Head of caudate nucleus (tissue), 42 donors: ENCODE measurements at regions not wholly inside any gene's neighbourhood (a gene's known extent, or its start where the extent isn't known, plus 50 kb on each side); places are given as distances from the start of the nearest gene placed in this dataset.

Experiments used
- DNase-seq, 42 donors: peaks; one replicate each; pipeline versions ENCODE4 v3.0.0 to v3.0.0-alpha.2; 2020 to 2021; ENCODE audit warnings: mixed read lengths in 7 of 42
- intact Hi-C: fragments of 100-400 bp; cut with DNase I; formaldehyde crosslinking; loops from one replicate; pipeline ENCODE4 v1.15.0; 2022

- no peak for DNase-seq
- intact Hi-C loops: no loop called here
Observed at GRCh38 chr2:23178396-23178795, 206.6 kb upstream of the KLHL29 start.

DNA sequence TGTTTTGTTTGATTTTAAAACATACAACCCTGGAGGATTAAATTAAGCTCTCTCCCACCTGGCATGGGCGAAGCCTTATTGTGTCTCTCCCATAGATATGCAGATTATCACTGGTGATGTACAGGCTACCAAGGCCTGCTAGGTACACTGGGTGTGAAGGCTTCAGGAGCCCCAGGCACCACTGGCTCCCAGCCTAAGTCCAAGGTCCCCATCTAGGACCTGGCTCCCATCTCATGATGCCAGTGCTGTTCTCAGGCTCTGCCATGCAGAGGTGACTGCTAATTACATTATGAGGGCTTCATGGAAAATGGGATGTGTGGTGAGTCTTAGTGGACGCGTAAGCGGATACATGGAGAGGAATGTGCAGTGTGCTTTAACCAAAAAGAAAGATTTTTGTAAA is 201.2 kb upstream of the KLHL29 start:
- intact Hi-C loops: no loop called here
- DNase-seq: no peak

- intact Hi-C loops: no loop called here
- DNase-seq: no peak
Observed at GRCh38 chr2:23198316-23199114, 186.5 kb upstream of the KLHL29 start.

DNA sequence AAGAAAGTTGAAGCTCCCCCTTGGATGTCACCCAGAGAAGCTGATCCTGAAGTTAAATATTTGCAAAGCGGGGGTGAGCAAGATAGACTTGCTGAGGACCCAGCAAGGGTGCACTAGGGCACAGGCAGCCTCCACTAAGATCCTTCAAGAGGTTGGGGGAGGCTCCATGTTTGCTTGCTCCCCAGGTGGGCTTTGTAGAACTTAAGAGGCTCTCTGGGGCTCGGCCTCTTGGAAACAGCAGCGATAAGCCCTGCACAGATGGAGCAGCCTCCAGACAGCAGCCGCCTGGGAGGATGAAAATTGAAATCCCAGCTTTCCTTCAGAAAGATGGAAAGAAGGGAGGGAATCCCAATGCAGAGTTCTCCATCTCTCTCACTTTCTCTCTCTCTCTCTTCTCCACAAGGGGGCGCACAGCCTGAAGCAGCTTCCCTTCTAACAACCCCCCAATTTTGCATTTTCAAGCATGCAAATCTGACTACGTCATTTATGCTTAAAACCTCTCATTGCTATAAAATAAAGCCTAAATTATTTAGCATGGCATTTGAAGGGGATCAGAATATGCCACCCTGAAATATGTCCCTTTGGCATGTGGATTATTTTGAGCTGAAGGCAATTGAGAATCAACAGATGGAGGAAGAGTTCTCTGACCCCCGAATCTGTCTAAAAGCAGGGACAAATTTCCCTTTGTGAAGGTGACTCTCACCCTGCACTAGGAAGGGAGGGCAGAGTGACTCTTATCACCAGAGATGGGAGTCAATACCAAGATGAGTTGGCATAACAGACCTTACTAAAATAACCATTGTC is 185.7 kb upstream of the KLHL29 start:
- DNase-seq: peak in 1 of 42 donors; percentile 22
- intact Hi-C loops: no loop called here

GRCh38 chr2:23200068-23200786 is 184.8 kb upstream of the KLHL29 start:
- DNase-seq: no peak
- intact Hi-C loops: no loop called here

GRCh38 chr2:23200787-23201114 is 184.2 kb upstream of the KLHL29 start:
- intact Hi-C loops: no loop called here
- no peak for DNase-seq

DNA sequence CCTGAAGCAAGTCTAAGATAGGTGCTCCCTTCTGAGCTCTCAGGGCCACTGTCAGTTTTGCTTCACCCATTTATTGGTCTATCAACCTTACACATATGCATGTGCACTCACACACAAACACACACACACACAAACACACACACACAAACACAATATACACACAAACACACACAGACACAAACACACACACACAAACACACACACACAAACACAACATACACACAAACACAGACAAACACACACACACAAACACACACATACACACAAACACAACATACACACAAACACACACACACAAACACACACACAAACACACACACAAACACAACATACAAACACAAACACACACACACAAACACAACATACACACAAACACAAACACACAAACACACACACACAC is 181.6 kb upstream of the KLHL29 start:
- no peak for DNase-seq
- intact Hi-C loops: no loop called here

DNA sequence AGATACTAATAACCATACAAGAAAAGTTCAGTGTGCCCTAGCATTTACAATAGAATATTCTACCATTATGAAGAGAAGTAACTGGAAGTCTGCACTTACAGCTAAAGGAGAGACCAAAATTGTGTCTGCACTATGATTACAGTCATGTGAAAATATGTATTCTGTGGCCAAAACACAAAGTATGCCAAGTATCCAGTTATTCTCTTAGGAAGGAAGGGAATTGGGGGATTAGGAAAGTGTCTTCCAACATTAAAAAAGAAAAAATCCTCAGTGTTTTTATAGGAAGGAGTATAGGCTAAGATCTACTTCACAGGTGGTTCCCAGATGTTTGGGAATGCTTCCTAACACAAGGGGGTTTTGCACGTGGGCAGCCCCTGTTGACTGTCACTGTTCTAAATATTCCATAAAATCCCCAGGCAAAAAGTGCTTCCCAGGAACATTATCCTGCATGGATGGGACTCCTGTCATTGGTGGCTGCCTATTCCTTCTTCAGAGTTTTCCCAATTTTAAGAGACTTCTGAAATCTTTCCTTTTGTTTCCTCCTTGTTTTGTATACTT is 180.2 kb upstream of the KLHL29 start:
- intact Hi-C loops: no loop called here
- DNase-seq: no peak

- DNase-seq: no peak
- intact Hi-C loops: no loop called here
Observed at GRCh38 chr2:23206650-23207049, 178.3 kb upstream of the KLHL29 start.

GRCh38 chr2:23207871-23208270 is 177.1 kb upstream of the KLHL29 start:
- no peak for DNase-seq
- intact Hi-C loops: no loop called here

- intact Hi-C loops: no loop called here
- DNase-seq: no peak
Observed at GRCh38 chr2:23208339-23208738, 176.6 kb upstream of the KLHL29 start.

GRCh38 chr2:23209059-23209458 is 175.9 kb upstream of the KLHL29 start:
- peak in 3 of 42 donors; percentile 3 to 41 (median 13) for DNase-seq
- intact Hi-C loops: no loop called here

GRCh38 chr2:23211987-23212583 is 172.9 kb upstream of the KLHL29 start:
- intact Hi-C loops: no loop called here

GRCh38 chr2:23213196-23213595 is 171.8 kb upstream of the KLHL29 start:
- DNase-seq: peak in 1 of 42 donors; percentile 16
- intact Hi-C loops: no loop called here

More at GRCh38 chr2:23211987-23212583, 172.9 kb upstream of the KLHL29 start:
- no peak for DNase-seq

- intact Hi-C loops: no loop called here
- no peak for DNase-seq
Observed at GRCh38 chr2:23215016-23215415, 170.0 kb upstream of the KLHL29 start.

GRCh38 chr2:23219666-23220065 is 165.3 kb upstream of the KLHL29 start:
- peak in 1 of 42 donors; percentile 2 for DNase-seq
- intact Hi-C loops: no loop called here

GRCh38 chr2:23220513-23221094 is 164.4 kb upstream of the KLHL29 start:
- no peak for DNase-seq
- intact Hi-C loops: no loop called here

DNA sequence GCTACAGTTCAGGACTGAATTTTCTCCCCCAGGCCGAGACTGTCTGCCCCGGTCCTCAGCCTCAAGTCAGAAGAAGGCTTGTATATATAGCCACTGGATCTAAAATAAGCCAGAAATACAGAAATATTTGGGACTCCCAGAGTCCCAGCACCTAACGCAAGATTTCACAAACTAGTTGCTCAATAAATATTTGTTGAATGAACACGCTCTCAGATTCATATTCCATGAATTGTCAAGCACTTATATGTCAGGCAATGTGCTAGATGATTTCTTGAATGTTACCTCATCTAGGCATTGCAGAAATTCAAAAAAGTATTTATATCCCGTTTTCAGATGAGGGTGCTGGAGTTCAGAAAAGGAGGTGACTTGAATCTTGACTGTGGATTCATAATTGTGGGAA is 163.7 kb upstream of the KLHL29 start:
- DNase-seq: no peak
- intact Hi-C loops: no loop called here

GRCh38 chr2:23221901-23222300 is 163.1 kb upstream of the KLHL29 start:
- intact Hi-C loops: no loop called here
- no peak for DNase-seq
